Heart left ventricle (tissue), 13 donors: ENCODE measurements at regions not wholly inside any gene's neighbourhood (a gene's known extent, or its start where the extent isn't known, plus 50 kb on each side); places are given as distances from the start of the nearest gene placed in this dataset.

Experiments
- POLR2A ChIP-seq, 2 donors: fragments of 450-650 bp; IDR thresholded peaks; one replicate each; pipeline ENCODE4 v1.6.1; 2017; ENCODE audit warnings: antibody characterized with exemption in 2 of 2, mild to moderate bottlenecking in 2 of 2, moderate library complexity in 2 of 2
- TF ChIP-seq, protein P1 (sequence below), 12 donors: fragments of 200-600 bp; sonication (generic) in 4 of 12; IDR thresholded peaks; one replicate each; pipeline versions ENCODE4 v1.5.0 to v1.8.0; 2018 to 2022; ENCODE audit warnings: antibody characterized with exemption in 12 of 12, mild to moderate bottlenecking in 5 of 12
- donor health status: ischemic (EF 13 %, LVEDD 7.1; RV severe dilation, severe dysfunction).
- donor health status: DM: no; HTN: yes; CAD: no.
- donor health status: DM: no; HTN: no; CAD: no.
- donor health status: ischemic (EF 25% LVEDD 6.9; RV normal size, moderate dysfunction).
- donor health status: ischemic (EF 25% LVEDD 5.7; RV mildly dilated, moderate dysfunction).
- donor health status: ischemic (EF 35%, LVEDD 5.7; RV mildly dilated, moderate dysfunction).
- donor health status: nonischemic (EF 11% LVEDD 7.7; RV severe dilation, severe dysfunction).
- donor health status: DM: yes; HTN: yes; CAD: no.
- donor health status: PGD.
- donor health status: ischemic (EF 29% LVEDD 5.4; RV normal size, mild dysfunction).
- donor health status: nonischemic (EF 23%, LVEDD 6.1; RV moderate dilation, normal function).

DNA sequence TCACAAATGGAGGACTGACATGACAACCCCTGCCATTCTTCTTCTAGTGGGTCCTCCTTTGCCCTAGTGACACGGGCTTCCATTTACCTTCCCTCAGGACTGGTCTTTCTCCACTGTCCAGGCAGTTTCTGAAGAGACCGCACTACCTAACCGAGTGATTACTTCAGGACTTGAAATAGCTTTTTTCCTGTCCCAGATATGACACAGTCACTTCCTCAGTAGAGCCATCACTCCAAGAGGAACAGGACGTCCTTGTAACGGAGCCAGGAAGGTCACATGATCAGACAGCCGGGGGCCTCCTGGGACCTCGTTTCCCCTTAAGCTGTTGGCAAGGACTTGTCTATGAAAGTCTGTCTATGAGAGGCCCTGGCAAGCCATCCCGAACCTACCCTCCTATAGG, 62.3 kb downstream of the FOS start:
- peak in 1 of 2 donors; percentile 81 for TF ChIP-seq POLR2A (IDR thresholded peaks at IDR 0.05)
- TF ChIP-seq, protein P1, sequence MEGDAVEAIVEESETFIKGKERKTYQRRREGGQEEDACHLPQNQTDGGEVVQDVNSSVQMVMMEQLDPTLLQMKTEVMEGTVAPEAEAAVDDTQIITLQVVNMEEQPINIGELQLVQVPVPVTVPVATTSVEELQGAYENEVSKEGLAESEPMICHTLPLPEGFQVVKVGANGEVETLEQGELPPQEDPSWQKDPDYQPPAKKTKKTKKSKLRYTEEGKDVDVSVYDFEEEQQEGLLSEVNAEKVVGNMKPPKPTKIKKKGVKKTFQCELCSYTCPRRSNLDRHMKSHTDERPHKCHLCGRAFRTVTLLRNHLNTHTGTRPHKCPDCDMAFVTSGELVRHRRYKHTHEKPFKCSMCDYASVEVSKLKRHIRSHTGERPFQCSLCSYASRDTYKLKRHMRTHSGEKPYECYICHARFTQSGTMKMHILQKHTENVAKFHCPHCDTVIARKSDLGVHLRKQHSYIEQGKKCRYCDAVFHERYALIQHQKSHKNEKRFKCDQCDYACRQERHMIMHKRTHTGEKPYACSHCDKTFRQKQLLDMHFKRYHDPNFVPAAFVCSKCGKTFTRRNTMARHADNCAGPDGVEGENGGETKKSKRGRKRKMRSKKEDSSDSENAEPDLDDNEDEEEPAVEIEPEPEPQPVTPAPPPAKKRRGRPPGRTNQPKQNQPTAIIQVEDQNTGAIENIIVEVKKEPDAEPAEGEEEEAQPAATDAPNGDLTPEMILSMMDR (IDR thresholded peaks at IDR 0.05) = no peak
